MM.1S (cell line): ENCODE measurements at regions not wholly inside any gene's neighbourhood (a gene's known extent, or its start where the extent isn't known, plus 50 kb on each side); places are given as distances from the start of the nearest gene placed in this dataset.

Experiments used
- DNase-seq: peaks from one replicate; pipeline ENCODE4 v3.0.0-alpha.2; 2015
- H2AFZ ChIP-seq: fragments of 300-600 bp; sonication (generic); 2 replicates; pipeline ENCODE4 v1.6.0; 2016; ENCODE audit warnings: antibody characterized with exemption, low read length
- H3F3A ChIP-seq: fragments of 300-600 bp; sonication (generic); 2 replicates; pipeline ENCODE4 v1.6.1; 2016; ENCODE audit warnings: mild to moderate bottlenecking, antibody characterized with exemption, low read length, moderate library complexity, mixed read lengths; ENCODE audit not compliant: insufficient read depth
- H3K27ac ChIP-seq: fragments of 300-600 bp; sonication (generic); 2 replicates; pipeline ENCODE4 v1.5.1; 2016; ENCODE audit warnings: mild to moderate bottlenecking, low read length
- H3K27me3 ChIP-seq: fragments of 300-600 bp; sonication (generic); replicated peaks from 2 replicates; pipeline ENCODE4 v1.6.0; 2016; ENCODE audit warnings: low read length; ENCODE audit not compliant: insufficient read depth
- H3K36me3 ChIP-seq: fragments of 300-600 bp; sonication (generic); replicated peaks from 2 replicates; pipeline ENCODE4 v1.6.1; 2016; ENCODE audit warnings: mild to moderate bottlenecking, low read length, mixed read lengths; ENCODE audit not compliant: insufficient read depth
- H3K4me1 ChIP-seq: fragments of 300-600 bp; sonication (generic); 2 replicates; pipeline ENCODE4 v1.6.1; 2016; ENCODE audit warnings: low read length, mixed read lengths
- H3K4me2 ChIP-seq: fragments of 300-600 bp; sonication (generic); 2 replicates; pipeline ENCODE4 v1.6.0; 2016; ENCODE audit warnings: low read depth, low read length
- H3K4me3 ChIP-seq: fragments of 300-600 bp; sonication (generic); 2 replicates; pipeline ENCODE4 v1.5.1; 2016; ENCODE audit warnings: low read length, mixed read lengths
- H3K79me2 ChIP-seq: fragments of 300-600 bp; sonication (generic); 2 replicates; pipeline ENCODE4 v1.6.1; 2016; ENCODE audit warnings: mixed run types, low read length, mixed read lengths
- H3K9ac ChIP-seq: fragments of 300-600 bp; sonication (generic); 2 replicates; pipeline ENCODE4 v1.6.1; 2016; ENCODE audit warnings: low read length, mixed read lengths
- H3K9me2 ChIP-seq: fragments of 300-600 bp; sonication (generic); replicated peaks from 2 replicates; pipeline ENCODE4 v1.6.1; 2016; ENCODE audit warnings: mild to moderate bottlenecking, low read length, mixed read lengths; ENCODE audit not compliant: insufficient read depth
- H3K9me3 ChIP-seq: fragments of 300-600 bp; sonication (generic); replicated peaks from 2 replicates; pipeline ENCODE4 v1.6.1; 2016; ENCODE audit warnings: mild to moderate bottlenecking, low read length, mixed read lengths; ENCODE audit not compliant: insufficient read depth
- H4K20me1 ChIP-seq: fragments of 300-600 bp; sonication (generic); 2 replicates; pipeline ENCODE4 v1.6.1; 2016; ENCODE audit warnings: mild to moderate bottlenecking, low read length, moderate library complexity, mixed read lengths; ENCODE audit not compliant: insufficient read depth
- EZH2 ChIP-seq: fragments of 300-600 bp; sonication (generic); optimal IDR thresholded peaks from 2 replicates; pipeline ENCODE3; 2017; ENCODE audit warnings: low read depth, mild to moderate bottlenecking, antibody characterized with exemption, low read length, mixed read lengths
- EZH2phosphoT487 ChIP-seq: fragments of 300-600 bp; sonication (generic); IDR thresholded peaks from 2 replicates; pipeline ENCODE4 v1.6.1; 2018; ENCODE audit warnings: antibody characterized with exemption, low read length
- TF ChIP-seq, protein P1 (sequence below): fragments of 300-600 bp; sonication (generic); IDR thresholded peaks from 2 replicates; pipeline ENCODE4 v1.5.1; 2016; ENCODE audit warnings: antibody characterized with exemption, low read length, mixed read lengths

DNA sequence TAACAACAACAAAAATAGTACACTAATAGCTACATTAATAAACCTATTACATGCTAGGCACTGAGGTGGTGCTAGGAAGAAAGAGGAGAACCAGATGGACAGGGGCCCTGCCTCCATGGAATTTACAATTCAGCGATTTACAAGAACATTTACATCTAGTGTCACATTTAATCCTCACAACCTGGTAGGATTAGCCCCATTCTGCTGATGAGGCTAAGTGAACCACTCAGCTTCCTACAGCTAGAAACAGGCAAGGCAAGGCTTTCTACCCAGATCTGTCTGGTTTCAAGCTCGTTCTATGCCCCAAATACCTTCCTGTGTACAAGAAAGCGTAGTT lies 368.4 kb downstream of the BUD13 start:
- TF ChIP-seq, protein P1, sequence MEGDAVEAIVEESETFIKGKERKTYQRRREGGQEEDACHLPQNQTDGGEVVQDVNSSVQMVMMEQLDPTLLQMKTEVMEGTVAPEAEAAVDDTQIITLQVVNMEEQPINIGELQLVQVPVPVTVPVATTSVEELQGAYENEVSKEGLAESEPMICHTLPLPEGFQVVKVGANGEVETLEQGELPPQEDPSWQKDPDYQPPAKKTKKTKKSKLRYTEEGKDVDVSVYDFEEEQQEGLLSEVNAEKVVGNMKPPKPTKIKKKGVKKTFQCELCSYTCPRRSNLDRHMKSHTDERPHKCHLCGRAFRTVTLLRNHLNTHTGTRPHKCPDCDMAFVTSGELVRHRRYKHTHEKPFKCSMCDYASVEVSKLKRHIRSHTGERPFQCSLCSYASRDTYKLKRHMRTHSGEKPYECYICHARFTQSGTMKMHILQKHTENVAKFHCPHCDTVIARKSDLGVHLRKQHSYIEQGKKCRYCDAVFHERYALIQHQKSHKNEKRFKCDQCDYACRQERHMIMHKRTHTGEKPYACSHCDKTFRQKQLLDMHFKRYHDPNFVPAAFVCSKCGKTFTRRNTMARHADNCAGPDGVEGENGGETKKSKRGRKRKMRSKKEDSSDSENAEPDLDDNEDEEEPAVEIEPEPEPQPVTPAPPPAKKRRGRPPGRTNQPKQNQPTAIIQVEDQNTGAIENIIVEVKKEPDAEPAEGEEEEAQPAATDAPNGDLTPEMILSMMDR: no peak
- Histone ChIP-seq H3K27ac (no peak overlapping the region), H2AFZ (no peak overlapping the region), H4K20me1 (no peaks in the 10 kb centered on the region), H3K4me3 (no peak overlapping the region), H3K4me1 (no peaks in the 10 kb centered on the region), H3K4me2 (no peak overlapping the region), H3K79me2 (no peaks in the 10 kb centered on the region), H3K9me2 (no peaks in the 10 kb centered on the region), H3K27me3 (no peaks in the 10 kb centered on the region), H3K9ac (no peak overlapping the region), H3K36me3 (no peaks in the 10 kb centered on the region), H3K9me3 (no peaks in the 10 kb centered on the region), H3F3A (no peaks in the 10 kb centered on the region)
- DNase-seq: no peak

DNA sequence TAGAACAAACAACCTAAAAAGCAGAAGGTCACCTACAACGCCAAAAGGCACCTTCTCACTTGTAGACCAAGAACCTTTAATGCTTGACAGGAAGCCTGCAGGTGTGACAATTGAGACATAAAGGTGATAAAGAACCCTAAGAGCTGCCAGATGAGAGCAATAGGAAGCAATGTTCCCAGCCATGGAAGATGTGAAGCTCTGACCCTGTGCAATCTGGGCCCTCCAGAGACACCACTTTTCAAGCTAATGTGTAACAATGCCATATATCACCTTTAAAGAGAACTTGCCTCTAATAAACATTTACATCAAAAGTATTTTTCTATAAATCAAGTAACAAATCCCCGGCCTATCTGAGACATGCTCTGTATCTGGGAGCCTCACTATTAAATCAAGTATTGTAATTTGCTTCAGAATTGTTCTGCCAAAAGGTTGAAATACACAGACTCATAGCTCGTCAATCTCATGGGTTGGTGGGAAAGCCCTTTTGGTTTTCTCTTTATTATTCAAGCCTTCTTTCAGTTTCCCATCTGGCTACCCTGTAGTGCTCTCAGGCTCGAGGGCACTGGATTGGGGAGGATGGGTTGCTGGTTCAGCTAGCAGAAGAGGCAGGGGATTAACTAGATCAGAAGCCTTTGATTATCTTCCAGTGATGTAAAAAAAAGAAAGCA lies 368.9 kb downstream of the BUD13 start:
- H3K4me3 ChIP-seq: no peak overlapping the region
- H3K27ac ChIP-seq: no peak overlapping the region
- H2AFZ ChIP-seq: no peak overlapping the region
- H3K9ac ChIP-seq: no peak overlapping the region
- no peak overlapping the region for H3K4me2 ChIP-seq
- H3F3A ChIP-seq: no peaks in the 10 kb centered on the region
- DNase-seq: no peak
- H3K4me1 ChIP-seq: no peaks in the 10 kb centered on the region
- H3K36me3 ChIP-seq: no peaks in the 10 kb centered on the region
- H3K27me3 ChIP-seq: no peaks in the 10 kb centered on the region
- TF ChIP-seq, protein P1: no peak
- no peak for TF ChIP-seq EZH2
- no peak for TF ChIP-seq EZH2phosphoT487
- no peaks in the 10 kb centered on the region for H4K20me1 ChIP-seq
- no peaks in the 10 kb centered on the region for H3K79me2 ChIP-seq
- H3K9me3 ChIP-seq: no peaks in the 10 kb centered on the region
- H3K9me2 ChIP-seq: no peaks in the 10 kb centered on the region

DNA sequence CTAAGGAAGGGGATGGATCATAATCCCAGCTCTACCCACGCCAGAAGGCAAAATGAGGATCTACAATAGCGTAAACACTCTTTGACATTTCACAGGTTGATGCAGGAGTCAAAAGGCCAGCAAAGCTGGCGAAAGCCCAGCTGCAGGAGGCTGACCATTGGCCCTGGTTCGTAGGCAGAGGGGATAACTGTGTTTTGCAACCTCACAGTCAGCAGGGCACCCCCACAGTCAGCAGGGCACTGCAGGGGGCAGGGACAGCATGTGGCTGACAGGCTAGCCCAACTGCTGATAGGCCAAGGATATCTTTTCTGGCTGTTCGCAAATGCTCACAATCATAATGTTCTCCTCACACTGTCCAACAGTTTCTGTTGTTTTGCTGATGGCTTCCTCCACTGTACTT lies 372.7 kb downstream of the BUD13 start:
- TF ChIP-seq, protein P1: no peak
- TF ChIP-seq EZH2phosphoT487 (no peak), EZH2 (no peak)
- Histone ChIP-seq H3K27ac (no peak overlapping the region), H3K9me2 (no peaks in the 10 kb centered on the region), H4K20me1 (no peaks in the 10 kb centered on the region), H3K9ac (no peak overlapping the region), H3K4me2 (no peak overlapping the region), H3K4me3 (no peak overlapping the region), H3K36me3 (no peaks in the 10 kb centered on the region), H3K9me3 (no peaks in the 10 kb centered on the region), H3K4me1 (no peaks in the 10 kb centered on the region), H3K79me2 (no peaks in the 10 kb centered on the region), H3K27me3 (no peaks in the 10 kb centered on the region), H3F3A (no peaks in the 10 kb centered on the region), H2AFZ (no peak overlapping the region)
- no peak for DNase-seq
